Mucosa of descending colon (tissue), 3 donors: ENCODE measurements at regions not wholly inside any gene's neighbourhood (a gene's known extent, or its start where the extent isn't known, plus 50 kb on each side); places are given as distances from the start of the nearest gene placed in this dataset.
"Not testable (repeated sequence)": the region's sequence is repeated elsewhere in the genome, so short reads cannot be mapped to it uniquely, and the experiment has no call there.

ENCODE experiments used
- ATAC-seq: fragments of 200-7000 bp; cut with Tn5 transposase; one replicate; pipeline ENCODE4 v1.9.1; 2020; ENCODE audit warnings: mild to moderate bottlenecking, moderate library complexity
- DNase-seq, 3 donors: peaks; one replicate each; pipeline ENCODE4 v3.0.0-alpha.2; 2020
- H3K36me3 ChIP-seq: fragments of 200-600 bp; one replicate; pipeline ENCODE4 v1.8.0; 2021; ENCODE audit warnings: low read depth, mild to moderate bottlenecking
- H3K4me1 ChIP-seq: fragments of 200-600 bp; one replicate; pipeline ENCODE4 v1.8.0; 2021; ENCODE audit warnings: low read depth, mild to moderate bottlenecking
- H3K4me3 ChIP-seq: fragments of 200-600 bp; one replicate; pipeline ENCODE4 v1.8.0; 2021; ENCODE audit warnings: mild to moderate bottlenecking
- H3K9me3 ChIP-seq: fragments of 200-600 bp; one replicate; pipeline ENCODE4 v1.8.0; 2021; ENCODE audit warnings: mild to moderate bottlenecking
- CTCF ChIP-seq: fragments of 200-600 bp; IDR thresholded peaks from one replicate; pipeline ENCODE4 v1.8.0; 2022; ENCODE audit warnings: antibody characterized with exemption, mild to moderate bottlenecking
- intact Hi-C, 2 donors: fragments of 100-400 bp; cut with DNase I in 1 of 2; cut with micrococcal nuclease in 1 of 2; formaldehyde crosslinking; loops; one replicate each; pipeline versions ENCODE4 v1.11.0 to v1.11.1; 2022; cut with DNase I, micrococcal nuclease
- donor health status: DM: no; HTN: no; CAD: no; lungs with moderate emphysema.
- donor health status: DM: no; HTN: no; CAD: no.
- donor health status: DM: no; HTN: yes; CAD: no.

GRCh38 chr2:94753466-94753998 lies 117.7 kb upstream of the TEKT4 start:
- DNase-seq: no peak
- Histone ChIP-seq H3K4me3 (no peak overlapping the region), H3K9me3 (no peaks in the 10 kb centered on the region), H3K36me3 (no peaks in the 10 kb centered on the region), H3K4me1 (no peaks in the 10 kb centered on the region)
- intact Hi-C loops: no loop called here
- TF ChIP-seq CTCF: no peak
- ATAC-seq: no peak

- DNase-seq (no peak), ATAC-seq (no peak)
- intact Hi-C loops: no loop called here
- Histone ChIP-seq H3K9me3 (no peaks in the 10 kb centered on the region), H3K4me1 (no peaks in the 10 kb centered on the region), H3K36me3 (no peaks in the 10 kb centered on the region), H3K4me3 (no peak overlapping the region)
- no peak for TF ChIP-seq CTCF
Measured at GRCh38 chr2:94758546-94758945, 112.7 kb upstream of the TEKT4 start.

GRCh38 chr2:94759211-94759610 lies 112.0 kb upstream of the TEKT4 start:
- Histone ChIP-seq H3K4me3 (no peak overlapping the region), H3K36me3 (no peaks in the 10 kb centered on the region), H3K4me1 (no peaks in the 10 kb centered on the region), H3K9me3 (no peaks in the 10 kb centered on the region)
- ATAC-seq (no peak), DNase-seq (peak in 1 of 3 donors; percentile 3)
- no peak for TF ChIP-seq CTCF
- intact Hi-C loops: no loop called here

- H3K36me3 ChIP-seq: no peaks in the 10 kb centered on the region
- H3K4me1 ChIP-seq: no peaks in the 10 kb centered on the region
- no peak for DNase-seq
- ATAC-seq: no peak
- intact Hi-C loops: no loop called here
- H3K9me3 ChIP-seq: no peaks in the 10 kb centered on the region
- TF ChIP-seq CTCF: no peak
- H3K4me3 ChIP-seq: no peak overlapping the region
Measured at GRCh38 chr2:94762600-94762999, 108.6 kb upstream of the TEKT4 start.

GRCh38 chr2:94763318-94763717 lies 107.9 kb upstream of the TEKT4 start:
- no peak for TF ChIP-seq CTCF
- ATAC-seq (no peak), DNase-seq (no peak)
- no peak overlapping the region for H3K4me3 ChIP-seq
- no peaks in the 10 kb centered on the region for H3K9me3 ChIP-seq
- no peaks in the 10 kb centered on the region for H3K4me1 ChIP-seq
- no peaks in the 10 kb centered on the region for H3K36me3 ChIP-seq
- intact Hi-C loops: no loop called here

- DNase-seq, H3K36me3 ChIP-seq, intact Hi-C loops, H3K9me3 ChIP-seq, ATAC-seq, H3K4me1 ChIP-seq, H3K4me3 ChIP-seq: not testable (repeated sequence)
Measured at GRCh38 chr2:94764331-94764730, 106.9 kb upstream of the TEKT4 start.
